ENCODE measurements at regions not wholly inside any gene's neighbourhood (a gene's known extent, or its start where the extent isn't known, plus 50 kb on each side); places are given as distances from the start of the nearest gene placed in this dataset.
"Not testable (repeated sequence)": the region's sequence is repeated elsewhere in the genome, so short reads cannot be mapped to it uniquely, and the experiment has no call there.

- Histone ChIP-seq H3K27me3 (no peaks in the 10 kb centered on the region), H3K4me1 (no peaks in the 10 kb centered on the region), H3K9me3 (no peaks in the 10 kb centered on the region), H3K36me3 (no peaks in the 10 kb centered on the region), H3K4me3 (no peak overlapping the region), H3K27ac (no peak overlapping the region)
- TF ChIP-seq POLR2A (IDR thresholded peaks at IDR 0.05): no peak
- TF ChIP-seq, protein P1, sequence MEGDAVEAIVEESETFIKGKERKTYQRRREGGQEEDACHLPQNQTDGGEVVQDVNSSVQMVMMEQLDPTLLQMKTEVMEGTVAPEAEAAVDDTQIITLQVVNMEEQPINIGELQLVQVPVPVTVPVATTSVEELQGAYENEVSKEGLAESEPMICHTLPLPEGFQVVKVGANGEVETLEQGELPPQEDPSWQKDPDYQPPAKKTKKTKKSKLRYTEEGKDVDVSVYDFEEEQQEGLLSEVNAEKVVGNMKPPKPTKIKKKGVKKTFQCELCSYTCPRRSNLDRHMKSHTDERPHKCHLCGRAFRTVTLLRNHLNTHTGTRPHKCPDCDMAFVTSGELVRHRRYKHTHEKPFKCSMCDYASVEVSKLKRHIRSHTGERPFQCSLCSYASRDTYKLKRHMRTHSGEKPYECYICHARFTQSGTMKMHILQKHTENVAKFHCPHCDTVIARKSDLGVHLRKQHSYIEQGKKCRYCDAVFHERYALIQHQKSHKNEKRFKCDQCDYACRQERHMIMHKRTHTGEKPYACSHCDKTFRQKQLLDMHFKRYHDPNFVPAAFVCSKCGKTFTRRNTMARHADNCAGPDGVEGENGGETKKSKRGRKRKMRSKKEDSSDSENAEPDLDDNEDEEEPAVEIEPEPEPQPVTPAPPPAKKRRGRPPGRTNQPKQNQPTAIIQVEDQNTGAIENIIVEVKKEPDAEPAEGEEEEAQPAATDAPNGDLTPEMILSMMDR (IDR thresholded peaks at IDR 0.05): no peak
- DNase-seq (no peak), ATAC-seq (no peak)
- intact Hi-C loops (cut with DNase I): no loop called here
Measured at GRCh38 chr12:60535363-60535762, 939.5 kb downstream of the SLC16A7 start.

- H3K27ac ChIP-seq: no peak overlapping the region
- H3K36me3 ChIP-seq: no peaks in the 10 kb centered on the region
- no peak overlapping the region for H3K4me3 ChIP-seq
- no peaks in the 10 kb centered on the region for H3K9me3 ChIP-seq
- no peaks in the 10 kb centered on the region for H3K27me3 ChIP-seq
- ATAC-seq: peak in 2 of 4 donors; percentile 44 to 62
- no peak for TF ChIP-seq POLR2A (IDR thresholded peaks at IDR 0.05)
- TF ChIP-seq, protein P1 (IDR thresholded peaks at IDR 0.05): no peak
- no peak for DNase-seq
- no peaks in the 10 kb centered on the region for H3K4me1 ChIP-seq
- 29% methylated on average over 5 of the region's 5 CpGs for whole genome bisulfite sequencing (ENCODE audit: insufficient coverage, low coverage, low lambda C conversion rate, missing lambda C conversion rate)
- intact Hi-C loops (cut with DNase I): no loop called here
Measured at GRCh38 chr12:60539592-60539991, 943.8 kb downstream of the SLC16A7 start.

- Histone ChIP-seq H3K4me3 (no peak overlapping the region), H3K27ac (no peak overlapping the region), H3K36me3 (no peaks in the 10 kb centered on the region), H3K27me3 (no peaks in the 10 kb centered on the region), H3K9me3 (no peaks in the 10 kb centered on the region), H3K4me1 (no peaks in the 10 kb centered on the region)
- ATAC-seq: no peak
- no peak for DNase-seq
- intact Hi-C loops (cut with DNase I): no loop called here
- TF ChIP-seq, protein P1 (IDR thresholded peaks at IDR 0.05): no peak
- TF ChIP-seq POLR2A (IDR thresholded peaks at IDR 0.05): no peak
- WGBS (ENCODE audit: insufficient coverage, low coverage, low lambda C conversion rate, missing lambda C conversion rate): 56% methylated on average over 2 of the region's 2 CpGs
Measured at GRCh38 chr12:60568914-60569313, 973.1 kb downstream of the SLC16A7 start.

DNA sequence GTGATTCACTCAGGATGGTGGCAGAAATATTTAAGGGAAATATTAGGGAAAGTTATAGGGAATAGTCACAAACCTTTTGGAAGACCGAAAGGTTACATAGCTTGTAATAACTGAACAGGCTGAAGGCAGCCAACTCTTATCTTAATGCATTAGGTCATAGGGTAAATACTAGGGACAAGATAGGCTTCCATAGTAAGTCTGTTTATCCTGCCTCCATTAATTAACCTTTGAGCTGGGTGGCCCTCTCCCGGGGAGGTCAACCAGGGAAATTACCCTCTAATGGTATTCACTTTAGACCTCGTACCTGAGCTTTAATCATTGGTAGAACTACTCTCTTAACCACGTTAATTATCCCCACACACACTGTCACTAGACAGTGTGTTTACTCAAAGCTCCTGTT is 981.8 kb downstream of the SLC16A7 start:
- no peak overlapping the region for H3K4me3 ChIP-seq
- 12% methylated on average over 3 of the region's 4 CpGs for WGBS (ENCODE audit: insufficient coverage, low coverage, low lambda C conversion rate, missing lambda C conversion rate)
- no peak overlapping the region for H3K27ac ChIP-seq
- ATAC-seq (peak in 1 of 4 donors; percentile 50), DNase-seq (no peak)
- intact Hi-C loops (cut with DNase I): no loop called here
- TF ChIP-seq, protein P1 (IDR thresholded peaks at IDR 0.05): no peak
- no peak for TF ChIP-seq POLR2A (IDR thresholded peaks at IDR 0.05)
- H3K9me3 ChIP-seq: no peaks in the 10 kb centered on the region
- no peaks in the 10 kb centered on the region for H3K27me3 ChIP-seq
- H3K36me3 ChIP-seq: no peaks in the 10 kb centered on the region
- H3K4me1 ChIP-seq: no peaks in the 10 kb centered on the region

- 56% methylated on average over 1 of the region's 1 CpG for WGBS (ENCODE audit: insufficient coverage, low coverage, low lambda C conversion rate, missing lambda C conversion rate)
- H3K27me3 ChIP-seq; ATAC-seq; H3K36me3 ChIP-seq; H3K4me1 ChIP-seq; H3K9me3 ChIP-seq; DNase-seq; intact Hi-C loops (cut with DNase I); H3K27ac ChIP-seq; H3K4me3 ChIP-seq: not testable (repeated sequence)
Measured at GRCh38 chr12:60587664-60588063, 991.8 kb downstream of the SLC16A7 start.

All from right lobe of liver (tissue), 6 donors.